T-helper 1 cell (primary cell): ENCODE measurements at regions not wholly inside any gene's neighbourhood (a gene's known extent, or its start where the extent isn't known, plus 50 kb on each side); places are given as distances from the start of the nearest gene placed in this dataset.
"Not testable (repeated sequence)": the region's sequence is repeated elsewhere in the genome, so short reads cannot be mapped to it uniquely, and the experiment has no call there.

Source experiments
- DNase-seq, 5 donors: peaks; one replicate each; pipeline ENCODE4 v3.0.0-alpha.2; 2012 to 2020

GRCh38 chr9:87781331-87781730 is 55.4 kb downstream of the CTSL start:
- DNase-seq = no peak

DNA sequence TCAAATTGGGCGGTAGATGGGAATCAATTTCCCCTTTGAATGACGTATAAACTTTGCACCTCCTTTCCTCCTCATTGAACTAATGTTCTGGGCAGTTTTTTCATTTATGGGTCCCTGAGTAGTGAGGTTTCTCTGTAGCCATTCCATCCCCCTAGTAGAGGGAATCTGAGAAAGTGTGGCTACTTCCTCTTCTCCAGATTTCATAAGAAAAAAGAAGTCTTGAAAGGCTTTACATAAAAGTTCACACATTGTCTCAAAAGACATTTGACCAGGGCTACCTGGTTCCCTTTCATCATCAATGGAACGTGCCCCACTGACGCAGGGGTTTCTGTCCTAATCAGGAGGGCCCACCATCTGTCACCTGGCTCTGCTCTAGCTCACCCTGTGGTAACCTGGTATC is 57.3 kb downstream of the CTSL start:
- no peak for DNase-seq

- DNase-seq = not testable (repeated sequence)
Observed at GRCh38 chr9:87785315-87785970, 59.5 kb downstream of the CTSL start.

GRCh38 chr9:87786423-87786822 is 60.5 kb downstream of the CTSL start:
- no peak for DNase-seq

DNA sequence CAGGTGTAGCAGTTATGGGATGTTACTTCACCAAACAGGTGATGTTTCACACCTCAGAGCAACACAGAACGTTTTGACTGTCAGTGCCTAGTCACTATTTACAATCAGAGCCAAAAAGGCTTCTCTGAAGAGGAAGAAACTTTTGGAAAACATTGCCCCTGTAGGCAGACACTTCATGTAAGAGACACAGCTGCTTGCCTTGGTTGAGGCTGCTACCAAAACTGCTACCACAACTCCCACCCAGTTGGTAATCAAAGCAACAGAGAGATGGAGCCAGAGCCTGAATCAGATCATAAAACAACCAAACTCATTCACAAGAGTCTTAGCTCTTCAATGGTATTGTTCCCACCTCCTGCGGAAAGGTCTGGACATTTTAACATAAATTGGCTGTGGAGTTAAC is 61.0 kb downstream of the CTSL start:
- DNase-seq = no peak

DNA sequence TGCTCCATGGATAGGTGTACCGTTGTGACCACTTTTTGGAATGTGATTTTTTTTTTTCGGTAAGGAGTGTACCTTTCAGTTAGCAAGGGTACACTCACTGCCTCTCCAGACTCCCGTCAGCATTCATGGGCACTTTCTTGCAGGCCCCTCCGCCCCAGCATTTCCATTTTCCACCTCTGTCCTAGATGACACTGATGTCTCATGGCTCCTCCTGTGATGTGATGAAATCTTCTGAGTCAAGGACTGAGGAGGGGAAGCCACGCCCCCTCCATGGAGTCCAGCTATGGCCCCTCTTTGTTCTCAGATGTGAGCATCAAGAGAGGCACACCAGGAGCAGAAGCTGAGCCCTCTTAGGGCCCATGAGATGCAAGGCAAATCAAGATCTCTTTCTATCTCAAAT is 61.8 kb downstream of the CTSL start:
- DNase-seq = no peak

GRCh38 chr9:87792831-87793288 is 66.9 kb downstream of the CTSL start:
- peak in 1 of 5 donors; percentile 89 for DNase-seq

DNA sequence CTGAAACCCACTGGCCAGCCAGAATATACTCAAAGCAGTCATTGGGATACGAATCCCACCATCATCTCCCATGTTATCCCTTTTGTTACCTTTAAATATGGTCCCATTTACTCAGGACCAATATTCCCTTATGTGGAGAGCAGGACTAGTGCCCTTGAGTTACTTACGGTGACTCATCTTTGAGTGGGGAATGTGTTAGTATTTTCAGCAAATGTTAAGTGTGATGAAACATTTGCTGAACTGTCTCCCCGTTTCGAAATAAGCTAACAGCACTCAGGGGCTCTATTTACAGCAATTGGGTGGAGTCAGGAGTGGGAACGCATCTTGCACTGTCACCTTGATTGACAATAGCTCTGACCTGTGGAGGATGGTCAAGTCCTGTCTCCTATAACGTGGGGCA is 67.4 kb downstream of the CTSL start:
- peak in 1 of 5 donors; percentile 55 for DNase-seq

DNA sequence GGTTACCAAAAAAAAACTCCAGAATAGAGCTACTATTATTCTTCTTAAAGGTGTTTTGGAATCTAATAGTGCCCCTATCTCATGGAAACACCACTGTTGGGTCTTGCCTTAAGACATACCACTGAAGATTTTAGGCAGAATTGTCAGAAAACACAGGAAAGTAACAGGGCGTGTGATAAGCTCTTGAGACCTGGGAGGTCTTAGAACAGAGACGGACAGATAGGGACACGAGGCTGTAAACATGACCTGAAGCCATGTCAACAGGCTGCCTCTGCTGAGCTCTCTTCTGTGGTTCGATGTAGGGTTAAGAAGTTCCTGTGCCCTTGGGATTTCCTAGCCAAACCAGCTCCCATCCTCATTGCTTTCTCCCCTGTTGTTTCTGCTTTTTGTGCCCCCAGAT is 69.3 kb downstream of the CTSL start:
- DNase-seq = no peak

- no peak for DNase-seq
Observed at GRCh38 chr9:87796196-87796595, 70.3 kb downstream of the CTSL start.

- DNase-seq = no peak
Observed at GRCh38 chr9:87798261-87798833, 72.4 kb downstream of the CTSL start.

DNA sequence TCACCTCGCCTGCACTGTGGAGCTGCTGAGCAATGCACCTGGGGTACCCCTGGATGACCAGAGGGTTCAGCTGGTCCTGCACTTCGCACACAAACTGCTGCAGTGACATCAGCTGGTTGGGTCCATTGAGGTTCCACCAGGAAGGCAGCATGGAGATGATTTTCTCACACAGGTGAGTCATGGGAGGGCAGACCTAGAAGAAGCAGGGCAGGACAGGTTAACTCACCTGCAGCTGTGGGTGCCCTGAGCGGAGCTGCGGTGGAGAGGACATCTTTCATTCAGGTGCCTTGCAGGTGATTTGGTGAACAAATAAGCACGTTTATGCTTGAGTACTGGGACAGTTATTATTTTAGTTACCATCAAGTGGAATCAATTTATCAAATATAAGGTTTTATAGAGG is 73.6 kb downstream of the CTSL start:
- DNase-seq = no peak

DNA sequence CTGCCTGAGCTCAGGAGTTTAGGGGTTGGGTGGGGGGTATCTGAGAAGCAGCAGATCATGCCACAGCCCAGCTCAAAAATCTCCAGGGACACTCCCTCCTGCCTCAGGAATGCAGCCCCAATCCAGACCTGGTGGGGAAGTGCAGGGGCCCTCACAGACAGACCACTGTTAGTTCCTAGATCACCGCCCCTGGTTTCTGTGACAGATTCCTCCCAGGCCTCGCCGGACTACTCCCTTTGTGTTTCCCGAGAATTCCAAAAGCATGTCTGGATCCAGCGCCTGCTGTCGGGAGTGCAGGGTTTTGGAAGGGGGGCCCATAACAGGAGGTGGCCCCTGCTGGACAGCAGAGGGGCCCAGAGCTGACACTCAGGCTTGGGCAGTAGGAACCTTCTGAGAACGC is 74.5 kb downstream of the CTSL start:
- no peak for DNase-seq

GRCh38 chr9:87801013-87801412 is 75.1 kb downstream of the CTSL start:
- no peak for DNase-seq

GRCh38 chr9:87803166-87803565 is 77.2 kb downstream of the CTSL start:
- DNase-seq = no peak

DNA sequence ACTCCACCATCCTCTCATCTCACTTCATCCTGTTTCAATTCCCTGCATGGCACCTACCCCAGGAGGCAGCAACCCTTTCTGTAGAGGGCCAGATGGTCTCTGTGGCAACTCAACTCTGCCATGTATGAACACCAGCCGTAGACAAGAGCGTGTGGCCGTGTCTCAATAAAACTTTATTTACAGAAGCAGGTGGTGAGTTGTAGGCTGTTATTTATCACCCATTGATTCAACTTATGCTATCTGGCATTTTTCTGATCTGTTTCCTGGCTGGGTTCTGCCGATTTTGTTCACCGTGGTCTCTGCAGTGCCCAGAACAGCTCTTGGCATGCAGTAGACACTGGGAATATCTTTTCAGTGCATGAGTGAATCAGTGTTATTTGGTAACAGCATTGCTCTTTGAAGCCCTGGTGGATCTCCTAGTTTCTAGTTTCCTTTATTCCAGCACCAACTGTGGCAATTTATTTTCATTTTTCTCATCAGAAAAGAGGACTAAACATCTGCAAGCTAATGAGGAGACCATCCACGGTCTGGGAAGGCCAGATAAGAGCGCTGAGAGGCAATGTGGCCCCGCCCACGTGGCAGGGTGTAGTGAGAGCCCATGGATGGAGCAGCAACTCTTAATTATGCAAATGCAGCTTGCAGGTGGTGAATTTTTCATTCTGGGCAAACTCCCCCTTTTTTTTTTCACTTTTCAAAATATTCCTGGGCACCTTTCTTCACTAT is 77.9 kb downstream of the CTSL start:
- no peak for DNase-seq

DNA sequence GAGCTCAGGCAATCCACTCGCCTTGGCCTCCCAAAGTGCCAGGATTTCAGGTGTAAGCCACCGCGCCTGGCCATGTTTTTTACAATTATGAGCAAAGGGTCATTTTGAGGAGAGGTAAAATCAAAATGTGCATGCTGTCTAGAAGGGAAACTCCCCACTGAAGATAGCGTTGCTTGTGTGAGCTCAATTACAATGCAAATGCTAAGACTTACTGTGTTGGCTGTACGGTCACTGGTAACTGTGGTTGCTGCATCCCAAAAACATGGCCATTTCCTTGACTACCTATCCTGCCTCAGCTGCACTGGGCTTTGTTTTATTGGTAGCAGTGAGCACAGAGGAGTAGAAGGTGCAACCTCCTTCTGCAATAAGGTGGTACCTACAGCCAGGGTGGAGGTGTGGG is 77.4 kb upstream of the SPATA31E1 start:
- DNase-seq = no peak

GRCh38 chr9:87810008-87810407 is 72.7 kb upstream of the SPATA31E1 start:
- DNase-seq = no peak

- no peak for DNase-seq
Observed at GRCh38 chr9:87810679-87811178, 71.9 kb upstream of the SPATA31E1 start.

- DNase-seq = peak in 1 of 5 donors; percentile 25
Observed at GRCh38 chr9:87812375-87813118, 70.1 kb upstream of the SPATA31E1 start.

DNA sequence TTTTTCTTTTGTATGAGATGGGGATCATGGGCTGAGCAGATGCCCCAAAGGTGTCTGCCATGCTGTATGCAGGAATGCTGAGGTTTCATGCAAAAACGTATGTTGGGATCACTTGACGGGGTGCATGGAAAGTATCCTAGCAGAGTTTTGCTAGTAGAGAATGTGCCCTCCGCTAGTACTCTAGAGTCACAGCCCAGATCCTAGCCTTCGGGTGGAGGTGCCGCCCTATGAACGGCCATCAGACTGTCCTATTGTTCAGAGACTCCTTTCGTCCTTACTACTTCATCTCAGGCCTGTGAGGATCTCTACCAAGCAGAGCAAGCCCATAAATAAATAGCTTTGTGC is 69.6 kb upstream of the SPATA31E1 start:
- DNase-seq = no peak

DNA sequence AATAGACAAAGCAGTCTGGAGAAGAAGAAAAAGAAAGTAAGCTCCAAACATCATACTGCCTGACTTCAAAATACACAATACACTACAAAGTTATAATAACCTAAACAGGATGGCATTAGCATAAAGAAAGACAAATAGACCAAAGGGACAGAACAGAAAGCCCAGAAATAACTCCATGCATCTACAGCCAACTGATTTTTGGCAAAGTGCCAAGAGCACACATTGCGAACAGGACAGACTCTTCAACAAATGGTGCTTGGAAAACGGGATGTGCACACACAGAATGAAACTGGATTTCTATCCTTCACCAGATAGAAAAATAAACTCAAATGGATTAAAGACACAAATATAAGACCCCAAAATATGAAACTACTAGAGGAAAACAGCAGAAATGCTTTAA is 66.6 kb upstream of the SPATA31E1 start:
- DNase-seq = no peak

DNA sequence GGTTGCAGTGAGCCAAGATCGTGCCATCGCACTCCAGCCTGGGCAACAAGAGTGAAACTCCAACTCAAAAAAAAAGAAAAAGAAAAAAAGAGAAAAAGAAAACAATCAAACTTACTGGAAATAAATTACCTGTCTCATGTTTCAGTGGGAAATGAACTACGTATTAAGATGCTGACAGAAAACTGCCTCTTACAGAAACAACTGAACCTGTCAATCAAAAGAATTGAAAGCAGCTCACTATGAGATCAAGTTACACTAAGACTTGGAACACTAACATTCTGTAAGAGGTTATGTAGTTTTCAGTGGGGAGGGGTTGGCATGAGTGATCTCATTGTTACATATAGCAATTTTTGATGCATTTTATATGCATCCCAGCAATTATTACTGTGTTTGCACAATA is 64.4 kb upstream of the SPATA31E1 start:
- DNase-seq = no peak
